GM19023 (cell line): ENCODE measurements at regions not wholly inside any gene's neighbourhood (a gene's known extent, or its start where the extent isn't known, plus 50 kb on each side); places are given as distances from the start of the nearest gene placed in this dataset.

Source experiments
- ATAC-seq: cut with Tn5 transposase; IDR thresholded peaks from one replicate; pipeline ENCODE4 v1.9.1; 2021; ENCODE audit warnings: mild to moderate bottlenecking, moderate library complexity; ENCODE audit not compliant: unreplicated experiment

DNA sequence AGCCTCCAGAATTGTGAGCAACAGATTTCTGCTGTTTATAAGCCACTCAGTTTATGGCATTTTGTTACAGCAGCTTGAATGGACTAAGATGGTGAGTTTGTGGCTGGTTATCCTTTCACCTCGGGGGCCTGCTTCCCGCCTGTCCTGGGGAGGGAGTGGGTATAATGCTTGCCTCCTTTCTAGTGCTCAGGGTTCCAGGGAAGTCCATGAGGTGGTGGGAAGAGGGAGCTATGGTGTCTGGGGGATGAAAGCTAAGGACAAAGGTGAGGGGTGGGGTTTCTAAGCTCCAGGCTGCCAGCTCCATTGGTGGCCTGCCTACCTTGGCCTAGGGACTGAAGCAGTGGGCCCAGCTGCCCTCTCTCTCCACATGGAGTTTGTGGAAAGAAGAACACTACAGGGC is 50.2 kb upstream of the SDK2 start:
- ATAC-seq, result no peak

DNA sequence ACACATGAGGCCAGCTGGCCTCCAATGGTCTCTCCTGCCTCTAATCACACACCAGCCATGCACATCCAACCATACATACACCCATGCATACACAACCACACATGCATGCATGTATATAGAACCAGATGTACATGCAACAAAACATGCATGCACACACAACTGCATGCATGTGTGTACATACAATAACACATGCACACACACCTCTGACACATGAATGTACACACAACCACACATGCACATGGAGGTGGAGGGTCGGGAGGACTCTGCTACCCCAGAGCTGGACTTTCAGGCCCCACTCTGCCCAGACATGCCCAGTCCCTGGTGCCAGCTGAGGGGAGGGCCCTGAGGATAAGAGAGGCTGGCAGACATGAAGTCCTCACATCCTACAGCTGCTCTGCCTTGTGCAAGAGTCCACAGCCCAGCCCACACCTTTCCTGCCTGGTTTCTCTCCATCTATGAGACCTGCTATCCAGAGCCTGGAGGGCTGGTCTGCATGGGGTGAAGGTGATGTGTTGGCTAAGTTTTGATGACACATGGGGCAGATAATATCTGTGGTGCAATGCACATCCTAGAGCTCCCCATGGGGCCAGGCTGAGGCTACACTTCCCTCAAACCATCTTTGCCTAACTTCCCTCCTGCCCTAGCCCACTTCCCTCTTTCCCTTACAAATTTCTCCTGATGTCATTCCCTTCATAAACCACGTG is 50.9 kb upstream of the SDK2 start:
- no peak for ATAC-seq

DNA sequence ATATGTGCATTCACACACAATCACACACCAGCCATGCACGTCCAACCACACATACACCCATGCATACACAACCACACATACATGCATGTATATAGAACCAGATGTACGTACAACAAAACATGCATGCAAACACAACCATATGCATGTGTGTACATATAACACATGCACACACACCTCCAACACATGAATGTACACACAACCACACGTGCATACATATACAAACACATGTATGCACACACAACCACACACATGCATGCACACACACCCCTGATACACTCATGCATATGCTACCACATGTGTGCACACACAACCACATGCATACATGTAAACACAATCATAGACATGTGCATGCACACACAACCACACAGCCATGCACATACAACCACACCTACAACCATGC is 52.0 kb upstream of the SDK2 start:
- ATAC-seq, result no peak

DNA sequence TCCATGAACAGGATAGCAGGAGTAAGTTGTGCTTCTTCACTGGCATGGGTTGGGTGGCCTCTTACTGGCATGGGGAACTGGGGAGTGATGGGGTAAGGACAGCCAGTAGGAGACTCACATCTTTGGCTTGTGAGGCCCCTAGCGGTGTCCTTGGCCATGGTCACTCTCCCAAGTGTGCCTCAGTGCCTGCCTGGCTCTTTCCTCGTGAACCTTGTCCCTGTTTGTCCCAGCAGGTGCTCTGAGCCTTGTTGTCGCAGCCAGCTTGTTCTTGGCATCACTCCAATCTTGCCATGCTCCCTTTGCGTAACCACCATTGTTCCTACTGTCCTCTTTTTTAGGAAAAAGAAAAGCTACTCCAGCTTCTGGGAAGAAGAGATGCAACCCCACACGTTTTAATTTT is 53.6 kb upstream of the SDK2 start:
- no peak for ATAC-seq

DNA sequence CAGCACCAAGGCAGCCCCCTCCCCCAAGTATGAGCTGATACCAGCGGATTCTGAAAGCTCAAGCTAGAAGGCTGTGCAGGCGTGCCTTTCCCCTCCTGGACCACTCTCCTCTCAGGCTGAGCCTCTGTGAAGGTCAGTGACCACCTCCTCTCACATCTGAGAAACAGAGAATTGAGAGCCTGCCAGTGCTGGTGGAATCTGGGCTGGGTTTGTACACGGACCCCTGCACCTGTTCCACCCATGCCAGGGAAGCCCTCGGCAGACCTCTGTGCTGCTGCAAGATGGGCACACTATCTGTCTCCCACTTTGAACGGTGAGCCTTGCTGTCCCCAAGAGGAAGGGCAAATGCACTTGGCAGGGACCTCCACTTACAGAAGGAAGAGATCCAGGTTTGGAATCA is 54.7 kb upstream of the SDK2 start:
- ATAC-seq, result no peak

DNA sequence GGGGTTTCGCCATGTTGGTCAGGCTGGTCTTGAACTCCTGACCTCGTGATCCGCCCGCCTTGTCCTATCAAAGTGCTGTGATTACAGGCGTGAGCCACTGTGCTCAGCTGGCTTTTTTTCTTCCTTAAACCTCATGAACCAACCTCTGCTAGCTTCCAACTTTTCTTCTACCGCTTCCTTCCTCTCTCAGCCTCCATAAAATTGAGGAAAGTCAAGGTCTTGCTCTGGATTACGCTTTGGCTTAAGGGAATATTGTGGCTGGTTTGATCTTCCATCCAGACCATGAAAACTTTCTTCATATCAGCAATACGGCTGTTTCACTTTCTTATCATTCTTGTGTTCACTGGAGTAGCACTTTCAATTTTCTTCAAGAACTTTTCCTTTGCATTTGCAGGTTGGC is 57.5 kb upstream of the SDK2 start:
- ATAC-seq, result no peak

DNA sequence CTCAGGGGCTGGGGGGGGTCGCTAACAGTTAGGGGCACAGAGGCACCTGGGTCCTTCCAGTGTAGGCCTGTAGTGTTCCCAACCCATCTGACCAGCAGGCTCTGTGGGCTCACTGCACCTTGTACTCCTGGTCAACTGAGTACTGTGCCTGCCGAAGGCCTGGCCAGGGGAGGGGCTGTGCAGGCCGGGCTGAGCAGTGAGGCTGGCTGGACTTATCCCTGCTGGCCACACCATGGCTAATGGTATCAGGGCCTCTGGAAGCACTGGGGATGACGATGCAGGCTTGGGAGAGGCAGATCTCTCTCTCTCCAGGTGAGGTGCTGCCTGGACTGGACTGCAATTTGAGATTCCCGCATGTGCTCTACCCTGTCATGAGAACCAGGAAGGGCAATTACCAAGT is 58.9 kb upstream of the SDK2 start:
- no peak for ATAC-seq

DNA sequence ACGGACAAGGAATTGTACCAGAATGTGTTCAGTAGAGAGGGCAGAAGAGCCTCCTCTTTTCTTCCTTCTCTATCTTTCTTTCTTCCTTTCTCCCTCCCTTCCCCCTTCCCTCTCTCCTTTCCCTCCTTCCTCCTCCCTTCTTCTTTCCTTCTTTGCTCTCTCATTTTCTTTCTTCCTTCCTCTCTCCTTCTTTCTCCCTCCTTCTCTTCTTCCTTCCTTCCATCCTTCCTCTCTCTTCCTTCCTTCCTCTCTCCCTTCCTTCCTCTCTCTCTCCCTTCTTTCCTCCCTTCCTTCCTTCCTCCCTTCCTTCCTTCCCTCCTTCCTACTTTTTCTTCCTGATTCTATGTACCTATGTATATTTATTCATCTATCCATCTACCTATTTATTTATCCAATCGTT is 59.7 kb upstream of the SDK2 start:
- no peak for ATAC-seq

DNA sequence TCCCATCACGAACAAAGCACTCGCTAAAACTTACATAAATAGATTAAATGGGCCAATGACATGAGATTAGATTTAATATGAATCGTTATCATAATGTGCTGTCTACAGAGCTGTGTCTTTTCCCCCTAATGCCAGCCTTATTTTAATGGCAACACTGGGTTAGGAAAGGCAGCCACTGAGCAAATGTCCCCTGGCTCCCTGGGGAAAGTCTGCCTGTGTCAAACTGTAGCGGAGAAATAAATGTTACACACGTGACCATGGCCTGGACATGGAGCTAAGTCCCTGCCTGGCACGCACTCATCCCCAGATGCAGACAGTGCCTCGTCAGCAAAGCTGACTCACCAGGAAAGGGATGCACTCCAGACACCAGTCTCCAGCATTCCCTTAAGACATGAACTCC is 61.3 kb upstream of the SDK2 start:
- ATAC-seq, result no peak

DNA sequence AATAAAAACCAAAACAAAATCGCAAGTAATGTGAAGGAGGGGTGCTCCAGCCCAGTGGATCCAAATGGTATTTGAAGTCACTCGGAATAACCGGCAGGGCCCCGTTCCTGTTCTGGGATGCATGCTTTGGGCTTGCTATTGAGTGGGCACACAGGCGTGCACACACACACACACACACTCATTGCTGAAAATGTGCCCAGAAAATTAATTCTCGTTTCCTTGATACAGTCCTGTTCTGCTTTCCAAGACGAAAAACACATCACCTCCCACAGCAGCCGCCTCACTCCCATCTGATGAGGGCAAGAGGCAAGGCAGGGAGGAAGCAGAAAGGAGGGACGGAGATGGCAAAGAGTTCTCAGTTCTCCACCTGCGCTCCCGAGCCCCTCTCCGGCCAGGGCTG is 62.2 kb upstream of the SDK2 start:
- ATAC-seq, result no peak

DNA sequence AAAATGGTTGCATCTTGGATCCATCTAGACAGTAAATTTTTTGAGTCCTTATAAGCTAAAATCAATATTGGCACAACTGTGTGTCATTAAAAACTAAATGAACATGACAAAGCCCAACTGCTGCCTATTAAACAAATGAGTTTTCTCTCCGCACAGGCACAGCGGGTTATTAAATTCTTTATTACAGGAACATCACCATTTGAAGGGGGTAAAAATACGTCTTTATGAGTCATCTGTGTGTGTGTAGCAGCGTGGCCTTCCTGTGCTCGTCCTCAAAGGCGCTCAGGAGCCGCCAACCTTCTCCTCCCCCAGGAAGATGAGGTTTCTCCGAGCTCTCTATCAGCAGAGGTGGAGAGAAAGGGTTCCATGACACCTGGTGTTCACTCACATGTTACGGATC is 62.6 kb upstream of the SDK2 start:
- ATAC-seq, result no peak

DNA sequence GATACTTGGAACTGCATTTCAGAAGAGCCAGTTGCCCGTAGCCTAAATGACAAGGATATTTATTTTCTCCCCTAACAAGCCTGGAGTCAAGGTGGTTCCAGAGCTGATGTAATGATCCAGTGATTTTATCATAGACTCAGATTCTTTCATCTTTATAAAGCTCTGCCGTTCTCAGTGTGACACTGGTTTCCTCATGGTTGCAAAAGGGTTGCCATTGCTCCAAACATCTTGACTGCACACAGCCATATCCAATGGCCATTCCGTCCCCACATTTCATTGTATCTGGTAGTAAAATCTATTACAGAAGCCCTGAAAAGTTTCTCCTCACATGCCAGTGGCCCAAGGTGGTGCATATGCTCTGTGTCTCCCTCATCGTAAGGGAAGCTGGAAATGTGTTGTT is 63.1 kb upstream of the SDK2 start:
- ATAC-seq, result no peak

DNA sequence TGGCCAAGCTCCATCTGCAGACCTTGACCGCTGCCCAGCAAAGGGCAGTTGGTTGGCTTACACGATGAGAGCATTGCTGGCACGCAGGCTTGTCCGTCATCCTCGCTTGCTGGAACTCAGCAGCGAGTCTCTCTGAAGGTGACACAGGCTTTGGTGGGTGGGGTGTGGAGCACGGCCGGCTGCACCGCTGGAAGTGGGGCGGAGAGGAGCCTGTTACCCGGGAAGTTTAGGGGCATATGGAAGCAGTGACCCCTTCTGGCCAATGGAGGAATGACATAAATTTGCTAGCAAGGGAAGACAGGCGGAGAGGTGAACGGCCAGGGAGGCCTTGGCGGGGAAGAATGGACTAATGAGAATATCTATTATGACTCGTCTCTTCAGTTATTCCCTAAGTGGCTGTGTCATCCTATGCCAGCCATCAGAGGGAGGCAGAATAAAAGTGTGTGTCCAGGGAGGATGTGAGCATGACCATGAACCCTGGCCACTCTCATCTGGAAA is 65.9 kb upstream of the SDK2 start:
- no peak for ATAC-seq

DNA sequence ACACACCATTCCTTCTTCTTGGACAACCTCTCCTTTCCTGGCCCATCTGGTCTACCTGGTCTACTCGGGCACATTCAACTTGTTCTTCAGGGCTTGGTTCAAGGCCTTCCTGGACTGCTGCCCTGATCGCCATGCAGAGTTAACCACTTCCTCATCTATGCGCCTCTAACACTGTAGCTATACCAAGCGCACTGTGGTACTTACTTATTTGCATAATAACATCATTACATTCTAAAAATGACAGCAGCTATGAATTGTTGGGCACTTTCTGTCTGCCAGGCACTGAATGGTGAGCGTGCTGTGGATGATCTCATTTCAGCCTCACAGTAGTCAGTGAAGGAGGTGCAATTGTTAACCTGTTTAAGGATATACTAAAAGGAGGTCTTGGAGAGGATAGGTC is 66.9 kb upstream of the SDK2 start:
- no peak for ATAC-seq

DNA sequence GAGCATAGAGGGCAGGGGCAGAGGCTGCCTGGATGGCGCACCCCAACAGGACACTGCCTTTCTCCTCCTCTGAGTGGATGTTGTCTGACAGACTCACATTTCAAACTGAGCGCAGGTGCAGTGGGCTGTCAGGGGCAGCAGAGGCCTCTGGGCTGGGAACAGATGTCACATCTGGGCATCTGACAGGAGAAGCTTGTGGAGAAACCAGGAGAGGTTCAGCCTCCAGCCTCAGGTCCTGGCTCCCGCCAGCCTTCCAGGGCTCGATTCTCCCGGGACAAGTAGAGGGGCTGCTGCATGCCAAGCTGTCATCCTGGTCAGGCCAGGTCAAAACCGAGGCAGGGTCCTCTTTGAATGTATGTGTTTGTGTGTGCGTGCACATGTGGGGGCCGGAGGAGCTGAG is 67.7 kb upstream of the SDK2 start:
- no peak for ATAC-seq

DNA sequence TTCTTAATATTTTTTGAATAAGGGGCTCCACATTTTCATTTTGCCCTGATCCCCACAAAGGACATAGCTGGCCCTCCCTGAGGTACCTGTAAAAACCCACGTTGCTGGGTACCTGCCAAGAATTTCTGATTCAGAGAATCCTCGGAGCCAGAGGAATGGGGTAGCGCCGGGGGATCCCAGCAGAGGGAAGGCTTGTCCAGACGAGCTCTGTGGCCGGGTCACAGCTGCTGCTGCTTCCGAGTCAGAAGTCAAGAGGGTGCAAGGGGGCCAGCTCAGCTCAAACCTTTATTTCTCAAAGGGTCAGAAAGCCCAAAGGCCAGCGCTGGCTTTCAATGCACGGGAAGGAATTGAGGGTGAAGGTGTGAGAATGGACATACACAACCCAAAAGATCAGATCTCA is 68.9 kb upstream of the SDK2 start:
- ATAC-seq, result no peak

DNA sequence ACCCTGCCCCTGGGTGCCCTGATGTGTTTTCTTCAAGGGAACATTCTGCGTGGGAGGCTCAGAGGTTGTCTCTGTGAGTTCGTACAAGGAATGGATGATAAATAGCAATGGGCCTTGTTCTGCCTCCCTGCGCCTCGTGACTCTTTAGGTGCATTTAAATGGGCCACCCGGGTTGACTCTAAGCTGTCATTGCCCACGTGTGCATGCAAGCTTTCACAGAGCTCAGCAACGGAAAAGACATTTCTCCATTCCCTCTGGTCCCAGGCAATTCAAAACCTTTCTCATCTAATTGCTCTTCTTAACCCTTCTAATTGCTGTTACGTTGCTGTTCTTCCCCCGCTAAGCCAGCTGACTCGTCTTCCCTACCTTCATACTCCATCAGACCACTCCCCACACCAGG is 71.5 kb upstream of the SDK2 start:
- no peak for ATAC-seq

DNA sequence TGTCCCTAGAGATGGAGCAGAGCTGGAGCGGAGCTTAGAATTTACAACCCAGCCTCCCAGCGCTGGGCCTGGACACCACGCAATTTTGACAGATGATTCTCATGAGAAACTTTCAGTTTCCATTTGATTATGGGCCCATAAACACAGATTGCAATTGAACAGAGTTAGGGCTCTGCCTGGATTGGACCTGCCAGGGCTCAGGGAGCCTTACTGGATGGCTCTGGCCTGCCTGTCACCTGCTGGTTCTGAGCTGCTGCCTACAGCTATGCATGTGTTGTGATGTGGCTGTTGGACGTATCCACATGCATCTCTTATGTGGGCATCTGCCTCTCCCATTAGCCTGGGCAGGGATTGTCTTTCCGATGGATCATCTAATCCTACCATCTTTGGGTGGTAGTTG is 73.4 kb upstream of the SDK2 start:
- no peak for ATAC-seq

DNA sequence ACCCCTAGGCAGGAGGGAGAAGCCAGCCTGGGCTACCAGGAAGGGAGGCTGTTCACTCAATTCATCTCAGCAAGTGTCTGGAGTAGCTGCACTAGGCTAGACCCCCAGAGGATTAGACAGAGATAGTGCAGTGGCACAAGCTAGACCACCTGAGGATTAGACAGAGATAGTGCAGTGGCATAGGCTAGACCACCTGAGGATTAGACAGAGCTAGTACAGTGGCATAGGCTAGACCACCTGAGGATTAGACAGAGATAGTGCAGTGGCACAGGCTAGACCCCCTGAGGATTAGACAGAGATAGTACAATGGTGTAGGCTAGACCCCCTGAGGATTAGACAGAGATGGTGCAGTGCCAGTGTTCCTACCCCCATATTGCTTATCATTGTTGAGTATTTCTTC is 74.1 kb upstream of the SDK2 start:
- no peak for ATAC-seq

DNA sequence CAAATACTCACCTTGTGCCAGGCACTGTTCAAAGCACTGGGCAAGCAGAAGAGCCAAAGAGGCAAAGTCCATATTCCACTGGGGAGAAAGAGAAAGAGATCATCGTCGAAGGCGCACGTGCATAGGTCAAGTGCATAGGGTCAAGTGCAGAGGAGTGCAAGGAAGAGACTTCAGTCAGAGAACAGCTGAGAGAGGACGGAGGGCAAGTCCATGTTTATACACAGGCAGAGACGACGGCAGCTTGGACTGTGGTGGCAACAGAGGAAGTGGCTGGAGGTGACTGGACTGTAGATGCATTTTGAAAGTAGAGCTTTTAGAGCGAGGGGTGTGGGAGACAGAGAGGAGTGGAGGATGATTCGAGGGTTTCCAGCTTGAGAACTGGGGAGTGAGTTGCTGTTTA is 74.7 kb upstream of the SDK2 start:
- ATAC-seq, result no peak

DNA sequence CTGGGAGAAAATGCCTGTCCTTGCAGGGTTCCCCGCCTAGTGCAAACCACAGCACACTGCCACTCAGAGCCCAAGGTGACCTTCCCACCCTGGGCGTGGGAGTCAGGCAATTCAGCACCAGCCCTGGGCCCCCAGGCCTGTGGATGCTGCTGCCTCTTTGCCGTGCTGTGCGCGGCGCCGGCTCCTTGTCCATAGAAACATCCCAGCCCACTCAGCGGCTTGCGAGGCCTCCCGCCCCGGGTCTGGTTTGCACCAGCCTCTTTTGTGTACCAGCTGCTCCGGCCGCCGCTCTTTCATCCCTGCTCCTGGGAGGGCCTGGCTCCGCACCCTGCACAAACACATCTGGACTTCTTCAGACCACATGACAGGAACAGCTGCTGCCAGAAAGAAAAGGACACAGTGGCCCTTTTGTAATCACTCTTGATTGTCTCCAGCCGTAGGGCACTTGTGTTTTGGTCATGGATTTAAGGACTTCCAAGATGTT is 75.4 kb upstream of the SDK2 start:
- no peak for ATAC-seq

DNA sequence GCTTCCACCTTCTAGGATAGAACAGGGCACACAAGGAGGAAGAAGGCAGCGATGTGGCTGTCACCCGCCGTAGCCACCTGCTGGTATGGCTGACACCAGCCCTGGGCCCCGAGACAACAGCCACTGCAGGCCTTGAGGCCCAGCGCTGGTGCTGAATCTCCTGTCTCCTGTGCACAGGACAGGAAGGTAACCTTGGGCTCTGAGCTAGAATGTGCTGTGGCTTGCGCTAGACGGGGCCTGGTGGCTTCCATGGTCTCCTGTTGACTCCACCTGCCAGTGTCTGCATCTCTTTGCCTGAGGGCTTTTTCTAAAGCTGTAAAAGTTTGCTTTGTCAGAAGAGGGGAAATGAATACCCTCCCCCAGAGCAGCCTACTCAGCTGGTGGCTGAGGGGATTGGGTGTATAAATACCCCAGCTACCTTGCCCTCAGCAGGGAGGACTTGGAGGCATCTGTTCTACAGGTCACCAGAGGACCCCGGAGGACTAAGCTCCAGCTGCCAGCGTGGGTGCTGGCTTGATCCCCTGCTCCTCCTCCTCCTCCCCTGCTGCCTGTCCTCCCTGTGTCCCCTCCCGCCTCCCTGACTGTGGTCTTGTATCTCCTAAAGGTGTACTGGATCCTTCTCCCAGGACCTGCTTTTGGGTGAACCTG is 76.1 kb upstream of the SDK2 start:
- no peak for ATAC-seq

DNA sequence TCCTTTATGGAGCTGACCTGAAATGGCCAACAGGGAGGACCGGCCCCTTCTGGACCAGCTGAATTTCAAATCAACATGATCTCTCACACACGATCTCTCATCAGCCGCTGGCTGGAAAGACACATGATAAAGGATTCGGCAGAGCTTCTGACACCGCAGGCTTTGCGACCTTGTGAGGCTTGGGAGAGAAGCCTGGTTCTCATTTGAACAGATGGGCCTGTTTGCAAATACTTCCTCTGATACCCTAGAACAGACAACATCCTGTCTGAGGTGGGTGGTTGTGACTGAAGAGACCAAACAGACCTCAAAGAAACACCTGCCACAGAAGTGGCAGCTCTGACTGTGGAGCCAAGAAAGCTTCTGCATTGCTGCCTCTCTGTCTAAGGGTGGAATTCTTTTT is 77.9 kb upstream of the SDK2 start:
- ATAC-seq, result no peak
